ENCODE measurements at regions not wholly inside any gene's neighbourhood (a gene's known extent, or its start where the extent isn't known, plus 50 kb on each side); places are given as distances from the start of the nearest gene placed in this dataset.

DNA sequence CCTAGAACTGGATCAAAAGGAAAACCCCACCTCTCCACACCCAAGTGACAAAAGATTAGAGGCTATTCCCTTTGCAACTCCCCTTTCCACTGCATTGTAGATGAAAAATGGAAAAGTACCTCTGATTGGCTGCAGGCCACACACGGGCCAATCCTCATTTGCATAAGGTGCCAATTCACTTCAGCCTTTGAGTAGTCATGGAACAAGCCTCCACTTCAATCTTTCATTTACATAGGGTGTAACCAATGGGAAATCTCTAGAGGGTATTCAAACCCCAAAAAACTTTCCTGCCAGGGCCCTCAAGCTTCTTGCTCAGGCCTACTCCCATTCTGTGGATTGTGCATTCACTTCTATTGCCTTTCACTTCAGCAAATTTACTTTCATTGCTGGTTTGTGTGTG, 122.3 kb upstream of the KCND3 start:
- Histone ChIP-seq H3K4me1 (ENCODE audit: insufficient read depth) (no peaks in the 10 kb centered on the region), H2AFZ (no peak overlapping the region; the same call in 1 of the 2 replicates), H3K4me3 (no peak overlapping the region), H3K27ac (ENCODE audit: low read depth) (no peak overlapping the region), H3F3A (replicated peaks; ENCODE audit: low read depth) (no peaks in the 10 kb centered on the region), H3K27me3 (ENCODE audit: insufficient read depth) (no peaks in the 10 kb centered on the region), H3K79me2 (replicated peaks; ENCODE audit: insufficient read depth) (no peaks in the 10 kb centered on the region), H3K9me2 (ENCODE audit: insufficient read depth) (no peaks in the 10 kb centered on the region), H3K36me3 (ENCODE audit: insufficient read depth) (no peaks in the 10 kb centered on the region), H3K4me2 (no peak overlapping the region), H4K20me1 (replicated peaks; ENCODE audit: insufficient read depth) (no peaks in the 10 kb centered on the region)
- TF ChIP-seq ZNF331 (CRISPR knock-in tag; IDR thresholded peaks at IDR 0.05; ENCODE audit: low read depth) (no peak), CREB1 (CRISPR knock-in tag; IDR thresholded peaks at IDR 0.05; ENCODE audit: low read depth) (no peak), STAT1 (IDR thresholded peaks at IDR 0.05; ENCODE audit: unreplicated experiment) (no peak), JUNB (IDR thresholded peaks at IDR 0.05; ENCODE audit: unreplicated experiment) (no peak), ZNF114 (CRISPR knock-in tag; IDR thresholded peaks at IDR 0.05) (no peak)
- TF ChIP-seq, protein P1, sequence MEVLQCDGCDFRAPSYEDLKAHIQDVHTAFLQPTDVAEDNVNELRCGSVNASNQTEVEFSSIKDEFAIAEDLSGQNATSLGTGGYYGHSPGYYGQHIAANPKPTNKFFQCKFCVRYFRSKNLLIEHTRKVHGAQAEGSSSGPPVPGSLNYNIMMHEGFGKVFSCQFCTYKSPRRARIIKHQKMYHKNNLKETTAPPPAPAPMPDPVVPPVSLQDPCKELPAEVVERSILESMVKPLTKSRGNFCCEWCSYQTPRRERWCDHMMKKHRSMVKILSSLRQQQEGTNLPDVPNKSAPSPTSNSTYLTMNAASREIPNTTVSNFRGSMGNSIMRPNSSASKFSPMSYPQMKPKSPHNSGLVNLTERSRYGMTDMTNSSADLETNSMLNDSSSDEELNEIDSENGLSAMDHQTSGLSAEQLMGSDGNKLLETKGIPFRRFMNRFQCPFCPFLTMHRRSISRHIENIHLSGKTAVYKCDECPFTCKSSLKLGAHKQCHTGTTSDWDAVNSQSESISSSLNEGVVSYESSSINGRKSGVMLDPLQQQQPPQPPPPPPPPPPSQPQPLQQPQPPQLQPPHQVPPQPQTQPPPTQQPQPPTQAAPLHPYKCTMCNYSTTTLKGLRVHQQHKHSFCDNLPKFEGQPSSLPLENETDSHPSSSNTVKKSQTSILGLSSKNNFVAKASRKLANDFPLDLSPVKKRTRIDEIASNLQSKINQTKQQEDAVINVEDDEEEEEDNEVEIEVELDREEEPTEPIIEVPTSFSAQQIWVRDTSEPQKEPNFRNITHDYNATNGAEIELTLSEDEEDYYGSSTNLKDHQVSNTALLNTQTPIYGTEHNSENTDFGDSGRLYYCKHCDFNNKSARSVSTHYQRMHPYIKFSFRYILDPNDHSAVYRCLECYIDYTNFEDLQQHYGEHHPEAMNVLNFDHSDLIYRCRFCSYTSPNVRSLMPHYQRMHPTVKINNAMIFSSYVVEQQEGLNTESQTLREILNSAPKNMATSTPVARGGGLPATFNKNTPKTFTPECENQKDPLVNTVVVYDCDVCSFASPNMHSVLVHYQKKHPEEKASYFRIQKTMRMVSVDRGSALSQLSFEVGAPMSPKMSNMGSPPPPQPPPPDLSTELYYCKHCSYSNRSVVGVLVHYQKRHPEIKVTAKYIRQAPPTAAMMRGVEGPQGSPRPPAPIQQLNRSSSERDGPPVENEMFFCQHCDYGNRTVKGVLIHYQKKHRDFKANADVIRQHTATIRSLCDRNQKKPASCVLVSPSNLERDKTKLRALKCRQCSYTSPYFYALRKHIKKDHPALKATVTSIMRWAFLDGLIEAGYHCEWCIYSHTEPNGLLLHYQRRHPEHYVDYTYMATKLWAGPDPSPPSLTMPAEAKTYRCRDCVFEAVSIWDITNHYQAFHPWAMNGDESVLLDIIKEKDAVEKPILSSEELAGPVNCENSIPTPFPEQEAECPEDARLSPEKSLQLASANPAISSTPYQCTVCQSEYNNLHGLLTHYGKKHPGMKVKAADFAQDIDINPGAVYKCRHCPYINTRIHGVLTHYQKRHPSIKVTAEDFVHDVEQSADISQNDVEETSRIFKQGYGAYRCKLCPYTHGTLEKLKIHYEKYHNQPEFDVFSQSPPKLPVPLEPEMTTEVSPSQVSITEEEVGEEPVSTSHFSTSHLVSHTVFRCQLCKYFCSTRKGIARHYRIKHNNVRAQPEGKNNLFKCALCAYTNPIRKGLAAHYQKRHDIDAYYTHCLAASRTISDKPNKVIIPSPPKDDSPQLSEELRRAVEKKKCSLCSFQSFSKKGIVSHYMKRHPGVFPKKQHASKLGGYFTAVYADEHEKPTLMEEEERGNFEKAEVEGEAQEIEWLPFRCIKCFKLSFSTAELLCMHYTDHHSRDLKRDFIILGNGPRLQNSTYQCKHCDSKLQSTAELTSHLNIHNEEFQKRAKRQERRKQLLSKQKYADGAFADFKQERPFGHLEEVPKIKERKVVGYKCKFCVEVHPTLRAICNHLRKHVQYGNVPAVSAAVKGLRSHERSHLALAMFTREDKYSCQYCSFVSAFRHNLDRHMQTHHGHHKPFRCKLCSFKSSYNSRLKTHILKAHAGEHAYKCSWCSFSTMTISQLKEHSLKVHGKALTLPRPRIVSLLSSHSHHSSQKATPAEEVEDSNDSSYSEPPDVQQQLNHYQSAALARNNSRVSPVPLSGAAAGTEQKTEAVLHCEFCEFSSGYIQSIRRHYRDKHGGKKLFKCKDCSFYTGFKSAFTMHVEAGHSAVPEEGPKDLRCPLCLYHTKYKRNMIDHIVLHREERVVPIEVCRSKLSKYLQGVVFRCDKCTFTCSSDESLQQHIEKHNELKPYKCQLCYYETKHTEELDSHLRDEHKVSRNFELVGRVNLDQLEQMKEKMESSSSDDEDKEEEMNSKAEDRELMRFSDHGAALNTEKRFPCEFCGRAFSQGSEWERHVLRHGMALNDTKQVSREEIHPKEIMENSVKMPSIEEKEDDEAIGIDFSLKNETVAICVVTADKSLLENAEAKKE (CRISPR knock-in tag; IDR thresholded peaks at IDR 0.05), result no peak
- TF ChIP-seq, protein P2, sequence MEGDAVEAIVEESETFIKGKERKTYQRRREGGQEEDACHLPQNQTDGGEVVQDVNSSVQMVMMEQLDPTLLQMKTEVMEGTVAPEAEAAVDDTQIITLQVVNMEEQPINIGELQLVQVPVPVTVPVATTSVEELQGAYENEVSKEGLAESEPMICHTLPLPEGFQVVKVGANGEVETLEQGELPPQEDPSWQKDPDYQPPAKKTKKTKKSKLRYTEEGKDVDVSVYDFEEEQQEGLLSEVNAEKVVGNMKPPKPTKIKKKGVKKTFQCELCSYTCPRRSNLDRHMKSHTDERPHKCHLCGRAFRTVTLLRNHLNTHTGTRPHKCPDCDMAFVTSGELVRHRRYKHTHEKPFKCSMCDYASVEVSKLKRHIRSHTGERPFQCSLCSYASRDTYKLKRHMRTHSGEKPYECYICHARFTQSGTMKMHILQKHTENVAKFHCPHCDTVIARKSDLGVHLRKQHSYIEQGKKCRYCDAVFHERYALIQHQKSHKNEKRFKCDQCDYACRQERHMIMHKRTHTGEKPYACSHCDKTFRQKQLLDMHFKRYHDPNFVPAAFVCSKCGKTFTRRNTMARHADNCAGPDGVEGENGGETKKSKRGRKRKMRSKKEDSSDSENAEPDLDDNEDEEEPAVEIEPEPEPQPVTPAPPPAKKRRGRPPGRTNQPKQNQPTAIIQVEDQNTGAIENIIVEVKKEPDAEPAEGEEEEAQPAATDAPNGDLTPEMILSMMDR (conservative IDR thresholded peaks at IDR 0.05; ENCODE audit: low read depth in 2 of 2), result no peak
- TF ChIP-seq, protein P3, sequence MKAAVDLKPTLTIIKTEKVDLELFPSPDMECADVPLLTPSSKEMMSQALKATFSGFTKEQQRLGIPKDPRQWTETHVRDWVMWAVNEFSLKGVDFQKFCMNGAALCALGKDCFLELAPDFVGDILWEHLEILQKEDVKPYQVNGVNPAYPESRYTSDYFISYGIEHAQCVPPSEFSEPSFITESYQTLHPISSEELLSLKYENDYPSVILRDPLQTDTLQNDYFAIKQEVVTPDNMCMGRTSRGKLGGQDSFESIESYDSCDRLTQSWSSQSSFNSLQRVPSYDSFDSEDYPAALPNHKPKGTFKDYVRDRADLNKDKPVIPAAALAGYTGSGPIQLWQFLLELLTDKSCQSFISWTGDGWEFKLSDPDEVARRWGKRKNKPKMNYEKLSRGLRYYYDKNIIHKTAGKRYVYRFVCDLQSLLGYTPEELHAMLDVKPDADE (IDR thresholded peaks at IDR 0.05), result no peak
- Mint-ChIP-seq H3K9me3 (peaks cover 2% of the 10 kb centered on the region; the same call in 1 of the 3 replicates), H3K4me3 (no peak overlapping the region), H3K4me1 (no peaks in the 10 kb centered on the region), H3K27ac (no peak overlapping the region), H3K36me3 (ENCODE audit: low read depth) (no peaks in the 10 kb centered on the region), H3K27me3 (ENCODE audit: insufficient read depth, low read depth, poor library complexity) (peaks cover 6% of the 10 kb centered on the region)
- ATAC-seq (no peak), DNase-seq (ENCODE audit: low spot score) (no peak)
